HUES64 (cell line): ENCODE measurements at regions not wholly inside any gene's neighbourhood (a gene's known extent, or its start where the extent isn't known, plus 50 kb on each side); places are given as distances from the start of the nearest gene placed in this dataset.

Experiments
- H3K27ac ChIP-seq: 2 replicates; pipeline ENCODE4 v1.7.0; 2013; ENCODE audit warnings: low read depth, low read length, inconsistent platforms
- H3K27me3 ChIP-seq: 2 replicates; pipeline ENCODE4 v1.6.1; 2013; ENCODE audit warnings: mild to moderate bottlenecking, low read length; ENCODE audit not compliant: insufficient read depth
- H3K36me3 ChIP-seq: 2 replicates; pipeline ENCODE4 v1.6.1; 2013; ENCODE audit warnings: mild to moderate bottlenecking, low read length; ENCODE audit not compliant: insufficient read depth
- H3K4me1 ChIP-seq: 2 replicates; pipeline ENCODE4 v1.6.1; 2013; ENCODE audit warnings: mild to moderate bottlenecking, low read length, moderate library complexity; ENCODE audit not compliant: insufficient read depth
- H3K4me3 ChIP-seq: 2 replicates; pipeline ENCODE4 v1.5.1; 2013; ENCODE audit warnings: mild to moderate bottlenecking, low read length, moderate library complexity
- H3K9ac ChIP-seq: 2 replicates; pipeline ENCODE4 v1.6.1; 2013; ENCODE audit warnings: mild to moderate bottlenecking, low read depth, low read length
- H3K9me3 ChIP-seq: 2 replicates; pipeline ENCODE4 v1.6.1; 2013; ENCODE audit warnings: low read depth, low read length; ENCODE audit not compliant: insufficient read depth
- WGBS: fragments of 150-250, 120-280 bp; methylation state at CpG from one replicate; pipeline ENCODE4 v1.1.7; 2013; ENCODE audit warnings: missing lambda C conversion rate; 5-methylcytosine and 5-hydroxymethylcytosine counted together

DNA sequence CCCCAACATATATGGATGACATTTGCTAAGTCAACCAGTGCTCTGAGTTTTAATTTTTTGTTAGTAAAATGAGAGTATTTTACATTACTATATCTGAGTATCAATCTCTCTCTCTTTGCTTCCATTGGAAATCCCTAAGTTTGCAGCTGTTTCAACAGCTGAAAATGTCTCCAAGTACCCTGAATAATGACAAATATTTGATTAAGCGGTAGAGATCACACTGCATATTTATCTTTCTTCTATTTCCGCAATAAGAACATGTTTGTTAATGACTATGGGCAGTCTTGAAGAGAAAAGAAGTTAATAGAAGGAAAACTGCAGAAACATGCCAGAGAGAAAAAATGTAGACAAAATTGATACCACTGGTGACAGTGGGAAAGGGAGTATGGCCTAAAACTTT is 1117.5 kb downstream of the NCAM2 start:
- Histone ChIP-seq H3K9me3 (no peaks in the 10 kb centered on the region), H3K27me3 (no peaks in the 10 kb centered on the region), H3K27ac (no peak overlapping the region), H3K36me3 (no peaks in the 10 kb centered on the region), H3K4me3 (no peak overlapping the region), H3K4me1 (no peaks in the 10 kb centered on the region), H3K9ac (no peak overlapping the region)
- 100% methylated on average over 1 of the region's 2 CpGs for WGBS

DNA sequence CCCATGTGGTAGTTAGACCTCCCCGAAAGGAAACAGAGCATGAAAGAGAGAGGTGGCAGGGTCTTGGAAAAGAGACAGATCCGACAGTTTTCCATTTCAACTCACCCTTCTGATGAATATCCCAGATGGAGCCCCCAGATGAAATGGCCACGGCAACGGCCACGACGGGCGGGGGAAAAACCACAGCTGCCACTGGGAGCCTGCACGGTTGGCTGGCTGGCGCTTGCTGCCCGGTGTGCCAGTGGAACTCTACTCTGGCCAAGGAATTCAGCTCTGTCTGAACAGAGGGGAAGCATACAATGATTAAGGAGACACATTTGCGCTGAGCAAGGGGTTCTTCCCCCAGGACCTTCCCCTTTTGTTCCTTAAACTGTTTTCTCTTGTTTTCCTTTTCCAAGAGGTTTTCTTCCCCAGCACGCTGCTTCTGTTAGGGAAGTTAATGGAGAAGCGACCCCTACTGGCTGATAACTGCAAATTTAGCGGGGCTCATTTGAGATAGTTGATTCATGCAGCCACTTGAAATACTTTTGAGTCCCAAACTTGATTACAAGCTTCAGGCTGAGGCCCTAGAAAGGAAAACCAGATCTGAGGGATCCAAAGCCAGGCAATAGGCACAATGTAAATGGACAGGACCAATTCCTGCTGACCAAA is 1122.5 kb downstream of the NCAM2 start:
- H3K4me3 ChIP-seq, result no peak overlapping the region
- no peaks in the 10 kb centered on the region for H3K9me3 ChIP-seq
- 76% methylated on average over 14 of the region's 14 CpGs for WGBS
- H3K4me1 ChIP-seq, result no peaks in the 10 kb centered on the region
- H3K36me3 ChIP-seq, result no peaks in the 10 kb centered on the region
- H3K27me3 ChIP-seq, result no peaks in the 10 kb centered on the region
- no peak overlapping the region for H3K27ac ChIP-seq
- H3K9ac ChIP-seq, result no peak overlapping the region

DNA sequence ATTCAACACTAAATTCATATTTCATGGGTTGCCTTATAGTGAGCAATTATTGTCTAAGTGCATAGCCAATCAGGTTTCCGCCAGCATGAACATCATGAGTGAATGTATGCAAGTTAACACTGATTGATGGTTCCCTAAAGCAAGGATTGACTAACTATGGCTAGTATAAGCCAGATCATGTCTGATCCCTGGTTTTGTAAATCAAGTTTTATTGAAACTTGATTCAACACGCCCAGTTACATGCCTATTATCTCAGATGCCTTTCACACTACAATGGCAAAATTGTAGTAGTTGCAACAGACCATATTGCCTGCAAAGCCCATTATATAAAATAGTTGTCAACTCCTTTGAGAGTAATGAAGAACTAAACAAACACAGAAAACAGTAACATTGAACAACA is 1127.4 kb downstream of the NCAM2 start:
- no peak overlapping the region for H3K9ac ChIP-seq
- no peaks in the 10 kb centered on the region for H3K9me3 ChIP-seq
- 95% methylated on average over 2 of the region's 2 CpGs for WGBS
- no peak overlapping the region for H3K27ac ChIP-seq
- no peaks in the 10 kb centered on the region for H3K36me3 ChIP-seq
- no peak overlapping the region for H3K4me3 ChIP-seq
- H3K4me1 ChIP-seq, result peaks cover 3% of the 10 kb centered on the region; the same call in 1 of the 2 replicates
- H3K27me3 ChIP-seq, result no peaks in the 10 kb centered on the region

DNA sequence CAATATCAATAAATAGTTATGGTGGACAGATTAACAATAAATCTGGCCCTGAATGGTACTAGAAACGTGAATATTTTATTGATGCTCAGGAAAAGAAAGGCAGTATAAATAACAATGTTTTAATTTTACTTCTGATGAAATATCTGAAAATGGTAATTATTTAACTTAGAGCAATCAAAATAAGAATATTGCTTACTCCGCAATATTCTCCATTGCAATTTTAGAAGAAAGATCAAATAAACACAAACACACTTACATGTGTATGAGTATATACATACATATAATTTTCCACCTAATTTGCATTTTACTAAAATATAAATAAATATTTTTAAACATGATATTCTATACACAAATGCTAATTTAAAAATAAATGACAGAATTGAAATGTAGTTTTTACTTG is 1130.5 kb downstream of the NCAM2 start:
- Histone ChIP-seq H3K27ac (no peak overlapping the region), H3K4me1 (peaks cover 3% of the 10 kb centered on the region; the same call in 1 of the 2 replicates), H3K9ac (no peak overlapping the region), H3K27me3 (no peaks in the 10 kb centered on the region), H3K9me3 (no peaks in the 10 kb centered on the region), H3K36me3 (no peaks in the 10 kb centered on the region), H3K4me3 (no peak overlapping the region)
- 100% methylated on average over 1 of the region's 2 CpGs for WGBS

DNA sequence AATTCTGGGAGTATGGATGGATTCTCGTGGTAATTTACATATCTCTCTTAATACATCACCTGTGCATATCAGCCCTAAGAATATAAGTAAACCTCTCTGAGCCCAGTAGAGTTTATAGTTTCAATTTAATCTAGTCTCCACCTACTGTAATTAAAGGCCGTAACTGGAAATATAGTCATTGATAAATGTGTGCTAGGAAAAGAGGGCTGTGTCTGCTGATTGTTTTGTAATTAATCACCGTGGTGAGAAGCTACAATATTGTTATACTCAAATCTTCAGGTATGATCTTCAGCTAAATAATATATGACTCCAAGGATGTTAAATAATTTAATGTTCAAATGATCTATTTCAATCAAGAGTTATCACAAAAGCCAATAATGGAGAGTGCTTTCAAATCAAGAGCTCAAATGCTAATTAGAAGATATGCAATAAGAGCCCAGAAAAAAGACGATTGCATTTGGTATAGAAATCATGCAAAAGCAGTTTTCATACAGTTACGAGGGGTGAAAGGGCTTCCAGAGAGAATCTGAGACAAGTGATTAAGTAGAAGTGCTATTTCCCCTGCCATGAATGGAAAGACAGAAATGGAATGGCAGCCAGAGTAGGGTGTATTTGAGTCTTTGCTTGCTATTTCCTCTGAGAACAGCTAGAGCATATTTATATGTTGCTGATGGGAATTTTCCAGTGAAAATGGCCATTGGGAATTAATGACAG is 1134.3 kb downstream of the NCAM2 start:
- 91% methylated on average over 2 of the region's 5 CpGs for WGBS
- H3K4me3 ChIP-seq, result no peak overlapping the region
- no peaks in the 10 kb centered on the region for H3K36me3 ChIP-seq
- no peaks in the 10 kb centered on the region for H3K27me3 ChIP-seq
- no peak overlapping the region for H3K9ac ChIP-seq
- no peaks in the 10 kb centered on the region for H3K9me3 ChIP-seq
- no peak overlapping the region for H3K27ac ChIP-seq
- H3K4me1 ChIP-seq, result no peaks in the 10 kb centered on the region

DNA sequence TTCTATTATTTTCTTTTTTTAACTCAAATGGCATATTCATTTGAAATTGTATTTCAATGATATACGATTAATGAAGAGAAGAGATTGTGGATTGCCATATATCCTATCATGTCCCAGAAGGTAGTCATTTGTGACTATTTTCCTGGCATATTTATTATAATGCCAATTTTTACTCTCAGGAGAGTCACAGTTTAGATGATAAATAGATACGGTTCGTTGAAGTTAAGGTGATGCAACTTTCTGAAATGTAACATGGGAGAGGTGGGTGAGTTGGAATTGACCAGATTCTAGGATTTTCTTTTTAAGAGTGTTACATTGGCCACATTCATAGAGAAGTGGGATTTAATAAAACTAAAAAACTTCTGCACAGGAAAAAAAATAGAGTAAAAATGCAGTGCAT is 1138.5 kb downstream of the NCAM2 start:
- Histone ChIP-seq H3K27me3 (no peaks in the 10 kb centered on the region), H3K36me3 (no peaks in the 10 kb centered on the region), H3K4me1 (no peaks in the 10 kb centered on the region), H3K9ac (no peak overlapping the region), H3K9me3 (no peaks in the 10 kb centered on the region), H3K4me3 (no peak overlapping the region), H3K27ac (no peak overlapping the region)
- 91% methylated on average over 2 of the region's 3 CpGs for WGBS

DNA sequence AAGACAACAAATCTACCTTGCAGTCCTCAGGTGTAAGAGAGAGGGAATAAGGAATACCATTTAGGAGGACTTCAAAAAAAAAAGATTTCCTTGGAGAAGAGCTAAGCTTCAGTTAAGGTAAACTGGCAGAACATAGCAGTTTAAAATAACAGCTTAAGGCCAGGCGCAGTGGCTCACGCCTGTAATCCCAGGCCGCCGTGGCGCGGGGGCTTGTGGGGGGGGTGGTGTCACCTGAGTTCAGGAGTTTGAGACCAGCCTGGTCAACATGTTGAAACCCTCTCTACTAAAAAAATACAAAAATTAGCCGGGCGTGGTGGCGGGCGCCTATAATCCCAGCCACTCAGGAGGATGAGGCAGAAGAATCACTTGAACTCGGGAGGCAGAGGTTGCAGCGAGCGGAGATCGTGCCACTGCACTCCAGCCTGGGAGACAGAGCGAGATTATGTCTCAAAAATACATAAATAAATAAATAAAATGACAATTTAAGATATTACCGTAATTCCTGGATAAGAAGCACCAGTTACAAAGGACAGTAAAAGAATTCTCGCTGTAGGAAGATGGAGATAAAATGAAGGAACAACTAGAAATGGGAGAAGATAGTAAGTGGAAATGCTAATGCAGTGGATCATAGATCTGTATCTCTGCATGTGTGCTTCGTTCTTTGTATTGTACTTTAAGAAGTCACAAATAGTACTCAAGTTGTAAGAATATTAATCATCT is 1140.2 kb downstream of the NCAM2 start:
- no peak overlapping the region for H3K4me3 ChIP-seq

DNA sequence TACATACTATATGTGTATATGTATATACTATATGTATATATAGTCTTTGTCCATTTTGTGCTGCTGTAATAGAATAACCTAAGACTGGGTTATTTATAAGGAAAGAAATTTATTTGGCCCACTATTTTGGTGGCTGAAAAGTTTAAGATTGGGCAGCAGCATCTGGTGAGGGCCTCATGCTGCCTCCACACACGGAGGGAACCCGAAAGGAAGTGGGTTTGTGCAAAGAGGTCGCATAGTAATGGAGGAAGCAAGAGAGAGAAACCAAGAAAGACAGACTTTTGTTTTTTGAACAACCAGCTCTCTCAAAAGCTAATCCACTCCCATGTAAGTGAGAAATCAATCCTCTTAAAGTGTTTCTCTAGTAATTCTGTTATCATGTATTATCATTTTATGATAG is 1147.3 kb downstream of the NCAM2 start:
- WGBS, result 94% methylated on average over 3 of the region's 3 CpGs
- H3K27ac ChIP-seq, result no peak overlapping the region
- H3K4me3 ChIP-seq, result no peak overlapping the region
- no peak overlapping the region for H3K9ac ChIP-seq
- H3K4me1 ChIP-seq, result no peaks in the 10 kb centered on the region
- no peaks in the 10 kb centered on the region for H3K36me3 ChIP-seq
- no peaks in the 10 kb centered on the region for H3K27me3 ChIP-seq
- H3K9me3 ChIP-seq, result peaks cover 22% of the 10 kb centered on the region

More for the DNA sequence above, 1140.2 kb downstream of the NCAM2 start:
- WGBS, result 96% methylated on average over 16 of the region's 18 CpGs
- Histone ChIP-seq H3K36me3 (no peaks in the 10 kb centered on the region), H3K27ac (no peak overlapping the region), H3K27me3 (no peaks in the 10 kb centered on the region), H3K9me3 (no peaks in the 10 kb centered on the region), H3K4me1 (no peaks in the 10 kb centered on the region), H3K9ac (no peak overlapping the region)

DNA sequence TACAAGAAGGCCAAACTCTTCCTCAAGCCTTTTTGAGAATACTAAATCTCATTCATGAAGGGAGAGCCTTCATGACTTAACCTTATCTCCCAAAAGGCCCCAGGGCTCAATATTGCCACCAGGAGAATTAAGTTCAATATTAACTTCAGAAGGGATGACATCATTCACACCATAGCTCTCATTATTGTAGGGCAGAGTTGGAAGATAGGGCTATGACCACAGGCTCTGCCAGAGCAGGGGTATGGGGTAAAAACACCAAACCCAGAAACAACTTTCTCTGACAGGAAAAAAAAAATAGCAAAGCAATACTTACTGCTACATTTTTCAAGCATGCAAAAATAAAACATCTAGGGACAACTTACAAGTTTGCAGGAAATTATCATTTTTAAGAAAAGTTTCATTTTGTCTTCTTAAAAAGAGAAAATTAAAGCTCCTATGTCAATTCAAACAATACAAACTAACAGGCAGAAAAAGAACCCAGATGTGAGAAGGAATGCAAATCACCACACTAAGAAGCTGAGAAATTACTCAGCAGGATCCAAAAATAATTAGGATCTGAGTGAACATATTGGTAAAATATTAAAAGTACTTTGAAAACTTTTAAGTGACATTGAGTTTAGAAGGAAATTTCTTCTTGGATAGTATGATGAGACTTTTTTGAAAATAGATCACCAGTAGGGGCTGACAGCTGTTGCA is 1156.5 kb downstream of the NCAM2 start:
- Histone ChIP-seq H3K4me1 (no peaks in the 10 kb centered on the region), H3K27me3 (no peaks in the 10 kb centered on the region), H3K36me3 (no peaks in the 10 kb centered on the region), H3K4me3 (no peak overlapping the region), H3K27ac (no peak overlapping the region), H3K9ac (no peak overlapping the region), H3K9me3 (no peaks in the 10 kb centered on the region)

DNA sequence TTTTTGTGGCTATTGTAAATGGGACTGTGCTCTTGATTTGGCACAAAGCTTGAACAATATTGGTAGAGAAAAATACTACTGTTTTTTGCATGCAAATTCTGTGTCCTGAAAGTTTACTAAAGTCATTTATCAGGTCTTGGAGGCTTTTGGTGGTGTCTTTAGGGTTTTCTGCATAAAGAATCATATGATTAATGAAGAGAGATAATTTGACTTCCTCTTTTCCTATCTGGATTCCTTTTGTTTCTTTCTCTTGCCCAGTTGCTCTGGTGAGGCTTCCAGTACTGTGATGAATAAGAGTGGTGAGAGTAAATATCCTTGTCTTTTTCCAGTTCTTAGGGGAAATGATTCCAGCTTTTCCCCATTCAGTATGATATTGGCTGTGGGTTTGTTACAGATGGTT is 1166.7 kb downstream of the NCAM2 start:
- Histone ChIP-seq H3K4me1 (no peaks in the 10 kb centered on the region), H3K4me3 (no peak overlapping the region), H3K27me3 (no peaks in the 10 kb centered on the region), H3K9ac (no peak overlapping the region), H3K27ac (no peak overlapping the region), H3K36me3 (no peaks in the 10 kb centered on the region), H3K9me3 (peaks cover 4% of the 10 kb centered on the region; the same call in 1 of the 2 replicates)

DNA sequence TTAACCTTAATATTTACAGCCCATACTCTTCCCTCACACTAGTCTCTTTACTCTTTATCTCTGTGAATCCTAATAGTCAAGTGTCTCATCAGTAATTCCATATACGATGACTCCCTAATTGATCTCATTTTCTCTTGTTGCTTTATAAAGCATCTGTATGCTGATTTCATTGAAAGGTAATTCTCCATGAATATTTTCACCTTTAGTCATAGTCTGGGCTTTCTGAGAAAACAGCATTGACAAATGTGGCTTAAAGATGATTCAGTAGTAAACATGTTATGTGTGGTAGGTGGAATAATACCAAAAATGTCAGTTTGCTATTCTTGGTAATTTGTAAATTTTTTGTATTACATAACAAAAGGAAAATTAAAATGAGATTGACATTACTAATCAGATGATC is 1176.5 kb downstream of the NCAM2 start:
- H3K9ac ChIP-seq, result no peak overlapping the region
- no peaks in the 10 kb centered on the region for H3K27me3 ChIP-seq
- no peak overlapping the region for H3K4me3 ChIP-seq
- 100% methylated on average over 1 of the region's 1 CpG for WGBS
- no peak overlapping the region for H3K27ac ChIP-seq
- H3K4me1 ChIP-seq, result no peaks in the 10 kb centered on the region
- no peaks in the 10 kb centered on the region for H3K36me3 ChIP-seq
- peaks cover 4% of the 10 kb centered on the region; the same call in 1 of the 2 replicates for H3K9me3 ChIP-seq
